ENCODE measurements at regions not wholly inside any gene's neighbourhood (a gene's known extent, or its start where the extent isn't known, plus 50 kb on each side); places are given as distances from the start of the nearest gene placed in this dataset.

DNA sequence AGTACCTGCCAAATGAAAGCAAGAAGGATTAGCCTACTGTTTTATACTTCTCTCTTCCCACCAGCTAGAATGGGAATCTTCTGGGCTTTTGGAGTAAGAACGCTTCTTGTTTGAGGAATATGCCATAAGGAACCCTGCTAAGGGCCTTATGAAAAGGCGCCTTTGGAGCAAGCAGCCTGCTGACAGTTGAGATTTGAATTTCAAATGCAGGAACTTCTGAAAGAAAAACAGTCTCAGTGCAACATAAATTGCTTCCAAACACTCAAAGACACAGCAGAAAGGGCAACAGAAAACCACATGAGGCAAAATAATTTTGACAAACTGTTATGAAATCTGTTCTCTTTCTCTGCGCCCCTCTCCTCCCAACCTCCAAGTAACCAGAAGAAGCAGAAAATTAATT is 149.4 kb upstream of the B3GAT2 start:
- TF ChIP-seq POLR2A (IDR thresholded peaks at IDR 0.05) (no peak), POLR2AphosphoS5 (IDR thresholded peaks at IDR 0.05) (no peak)
- TF ChIP-seq, protein P1, sequence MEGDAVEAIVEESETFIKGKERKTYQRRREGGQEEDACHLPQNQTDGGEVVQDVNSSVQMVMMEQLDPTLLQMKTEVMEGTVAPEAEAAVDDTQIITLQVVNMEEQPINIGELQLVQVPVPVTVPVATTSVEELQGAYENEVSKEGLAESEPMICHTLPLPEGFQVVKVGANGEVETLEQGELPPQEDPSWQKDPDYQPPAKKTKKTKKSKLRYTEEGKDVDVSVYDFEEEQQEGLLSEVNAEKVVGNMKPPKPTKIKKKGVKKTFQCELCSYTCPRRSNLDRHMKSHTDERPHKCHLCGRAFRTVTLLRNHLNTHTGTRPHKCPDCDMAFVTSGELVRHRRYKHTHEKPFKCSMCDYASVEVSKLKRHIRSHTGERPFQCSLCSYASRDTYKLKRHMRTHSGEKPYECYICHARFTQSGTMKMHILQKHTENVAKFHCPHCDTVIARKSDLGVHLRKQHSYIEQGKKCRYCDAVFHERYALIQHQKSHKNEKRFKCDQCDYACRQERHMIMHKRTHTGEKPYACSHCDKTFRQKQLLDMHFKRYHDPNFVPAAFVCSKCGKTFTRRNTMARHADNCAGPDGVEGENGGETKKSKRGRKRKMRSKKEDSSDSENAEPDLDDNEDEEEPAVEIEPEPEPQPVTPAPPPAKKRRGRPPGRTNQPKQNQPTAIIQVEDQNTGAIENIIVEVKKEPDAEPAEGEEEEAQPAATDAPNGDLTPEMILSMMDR (IDR thresholded peaks at IDR 0.05) = no peak

All from breast epithelium (tissue), 3 donors.